ENCODE measurements at regions not wholly inside any gene's neighbourhood (a gene's known extent, or its start where the extent isn't known, plus 50 kb on each side); places are given as distances from the start of the nearest gene placed in this dataset.

- Histone ChIP-seq H3K4me1 (no peaks in the 10 kb centered on the region), H3K27me3 (no peaks in the 10 kb centered on the region), H3K9me3 (no peaks in the 10 kb centered on the region), H3K36me3 (no peaks in the 10 kb centered on the region), H3K4me3 (no peak overlapping the region), H3K27ac (no peak overlapping the region)
- intact Hi-C loops (cut with DNase I; ENCODE audit: low total_unique reads) = no loop called here
- no peak for TF ChIP-seq POLR2AphosphoS5 (IDR thresholded peaks at IDR 0.05)
- TF ChIP-seq POLR2A (IDR thresholded peaks at IDR 0.05) = no peak
- TF ChIP-seq CTCF (IDR thresholded peaks at IDR 0.05) = no peak
- no peak for DNase-seq (ENCODE audit: low spot score in 2 of 2)
These were observed 197.9 kb downstream of the DIRAS2 start for GRCh38 chr9:90444609-90445204.

- Histone ChIP-seq H3K4me1 (no peaks in the 10 kb centered on the region), H3K27ac (no peak overlapping the region), H3K4me3 (no peak overlapping the region), H3K27me3 (no peaks in the 10 kb centered on the region), H3K9me3 (no peaks in the 10 kb centered on the region), H3K36me3 (no peaks in the 10 kb centered on the region)
- no peak for DNase-seq (ENCODE audit: low spot score in 2 of 2)
- TF ChIP-seq POLR2AphosphoS5 (IDR thresholded peaks at IDR 0.05) (no peak), POLR2A (IDR thresholded peaks at IDR 0.05) (no peak), CTCF (IDR thresholded peaks at IDR 0.05) (no peak)
- intact Hi-C loops (cut with DNase I; ENCODE audit: low total_unique reads) = no loop called here
These were observed 197.2 kb downstream of the DIRAS2 start for GRCh38 chr9:90445391-90445790.

- TF ChIP-seq CTCF (IDR thresholded peaks at IDR 0.05) (no peak), POLR2A (IDR thresholded peaks at IDR 0.05) (no peak), POLR2AphosphoS5 (IDR thresholded peaks at IDR 0.05) (no peak)
- Histone ChIP-seq H3K27me3 (no peaks in the 10 kb centered on the region), H3K36me3 (no peaks in the 10 kb centered on the region), H3K4me3 (no peak overlapping the region), H3K27ac (no peak overlapping the region), H3K9me3 (no peaks in the 10 kb centered on the region), H3K4me1 (no peaks in the 10 kb centered on the region)
- intact Hi-C loops (cut with DNase I; ENCODE audit: low total_unique reads) = no loop called here
- DNase-seq (ENCODE audit: low spot score in 2 of 2) = no peak
These were observed 196.2 kb downstream of the DIRAS2 start for GRCh38 chr9:90446200-90446948.

GRCh38 chr9:90447773-90448172 lies 194.9 kb downstream of the DIRAS2 start:
- H3K4me3 ChIP-seq = no peak overlapping the region
- no peak overlapping the region for H3K27ac ChIP-seq
- no peaks in the 10 kb centered on the region for H3K36me3 ChIP-seq
- intact Hi-C loops (cut with DNase I; ENCODE audit: low total_unique reads) = no loop called here
- no peaks in the 10 kb centered on the region for H3K4me1 ChIP-seq
- TF ChIP-seq POLR2AphosphoS5 (IDR thresholded peaks at IDR 0.05) = no peak
- TF ChIP-seq CTCF (IDR thresholded peaks at IDR 0.05) = no peak
- no peaks in the 10 kb centered on the region for H3K27me3 ChIP-seq
- DNase-seq (ENCODE audit: low spot score in 2 of 2) = no peak
- no peaks in the 10 kb centered on the region for H3K9me3 ChIP-seq

DNA sequence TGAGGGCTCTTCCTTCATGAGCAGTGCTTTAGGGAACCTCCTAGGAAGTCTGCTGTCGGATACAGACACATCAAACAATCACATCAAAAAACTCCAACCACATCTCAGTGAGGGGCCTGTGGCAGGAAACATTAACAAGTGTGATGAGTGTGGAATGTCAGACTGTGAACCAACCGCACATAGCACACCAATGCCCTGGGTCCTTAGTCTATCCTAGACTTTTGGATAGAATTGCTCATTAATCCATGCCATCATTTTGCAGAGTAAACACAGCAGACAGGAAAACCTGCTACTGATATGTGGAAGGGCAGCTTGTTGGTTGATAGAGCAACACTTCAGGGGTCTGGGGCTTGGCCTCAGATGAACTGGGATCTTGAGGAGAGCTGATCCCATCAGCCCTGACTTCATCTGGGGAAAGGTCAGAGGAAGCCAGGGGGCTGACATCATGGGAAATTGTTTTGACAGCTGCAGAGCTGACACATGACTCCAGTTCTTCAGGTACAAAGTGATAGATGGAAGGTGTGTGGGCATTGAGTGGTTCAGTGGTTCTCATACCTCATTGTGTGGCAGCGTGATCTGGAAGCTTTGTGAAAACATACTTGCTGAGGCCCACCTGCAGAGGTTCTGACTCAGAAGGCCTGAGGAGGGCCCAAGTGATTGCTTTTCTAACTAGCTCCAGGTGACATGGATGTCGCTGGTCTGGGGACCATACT lies 193.3 kb downstream of the DIRAS2 start:
- intact Hi-C loops (cut with DNase I; ENCODE audit: low total_unique reads) = no loop called here
- H3K4me1 ChIP-seq = no peaks in the 10 kb centered on the region
- H3K36me3 ChIP-seq = no peaks in the 10 kb centered on the region
- no peak for DNase-seq (ENCODE audit: low spot score in 2 of 2)
- TF ChIP-seq POLR2AphosphoS5 (IDR thresholded peaks at IDR 0.05) = no peak
- TF ChIP-seq POLR2A (IDR thresholded peaks at IDR 0.05) = no peak
- TF ChIP-seq CTCF (IDR thresholded peaks at IDR 0.05) = no peak
- no peak overlapping the region for H3K4me3 ChIP-seq
- H3K27ac ChIP-seq = no peak overlapping the region
- H3K27me3 ChIP-seq = no peaks in the 10 kb centered on the region
- no peaks in the 10 kb centered on the region for H3K9me3 ChIP-seq

Measured in breast epithelium (tissue), 4 donors.